Smooth muscle cell (in vitro differentiated cells): ENCODE measurements at regions not wholly inside any gene's neighbourhood (a gene's known extent, or its start where the extent isn't known, plus 50 kb on each side); places are given as distances from the start of the nearest gene placed in this dataset.

ENCODE experiments used
- DNase-seq: peaks from one replicate; lab custom pipeline; 2025; ENCODE audit not compliant: unreplicated experiment; lab: John Stamatoyannopoulos, UW
- H2AFZ ChIP-seq: fragments of 200-600 bp; sonication (generic); 2 replicates; pipeline ENCODE4 v1.6.0; 2016; ENCODE audit warnings: antibody characterized with exemption, low read depth, mild to moderate bottlenecking
- H3F3A ChIP-seq: fragments of 200-600 bp; sonication (generic); 2 replicates; pipeline ENCODE4 v1.6.0; 2017; ENCODE audit warnings: antibody characterized with exemption, low read depth
- H3K27ac ChIP-seq: fragments of 200-600 bp; sonication (generic); 2 replicates; pipeline ENCODE4 v1.5.1; 2016; ENCODE audit warnings: low read depth, mild to moderate bottlenecking
- H3K27me3 ChIP-seq: fragments of 200-600 bp; sonication (generic); 2 replicates; pipeline ENCODE4 v1.6.1; 2016; ENCODE audit warnings: low read depth, mild to moderate bottlenecking
- H3K36me3 ChIP-seq: fragments of 200-600 bp; sonication (generic); 2 replicates; pipeline ENCODE4 v1.5.1; 2016; ENCODE audit warnings: low read depth
- H3K4me1 ChIP-seq: fragments of 200-600 bp; sonication (generic); 2 replicates; pipeline ENCODE4 v1.5.1; 2016; ENCODE audit warnings: low read depth
- H3K4me2 ChIP-seq: fragments of 200-600 bp; sonication (generic); 2 replicates; pipeline ENCODE4 v1.6.0; 2016; ENCODE audit warnings: mild to moderate bottlenecking
- H3K4me3 ChIP-seq: fragments of 200-600 bp; sonication (generic); 2 replicates; pipeline ENCODE4 v1.5.1; 2016; ENCODE audit warnings: mild to moderate bottlenecking
- H3K79me2 ChIP-seq: fragments of 200-600 bp; sonication (generic); 2 replicates; pipeline ENCODE4 v1.6.0; 2016; ENCODE audit warnings: low read depth, mild to moderate bottlenecking
- H3K9ac ChIP-seq: fragments of 200-600 bp; sonication (generic); 2 replicates; pipeline ENCODE4 v1.6.0; 2016; ENCODE audit warnings: low read depth
- H3K9me3 ChIP-seq: fragments of 200-600 bp; sonication (generic); replicated peaks from 2 replicates; pipeline ENCODE4 v1.5.1; 2016; ENCODE audit warnings: low read depth
- H4K20me1 ChIP-seq: fragments of 200-600 bp; sonication (generic); 2 replicates; pipeline ENCODE4 v1.6.0; 2016; ENCODE audit warnings: low read depth
- CTCF ChIP-seq: fragments of 200-600 bp; sonication (generic); IDR thresholded peaks from 2 replicates; pipeline ENCODE4 v1.5.1; 2017; ENCODE audit warnings: borderline replicate concordance, mild to moderate bottlenecking, antibody characterized with exemption; ENCODE audit not compliant: insufficient read depth, poor library complexity, severe bottlenecking
- WGBS: methylation state at CpG from one replicate; pipeline ENCODE4 v1.1.7; 2016; ENCODE audit warnings: low lambda C conversion rate; 5-methylcytosine and 5-hydroxymethylcytosine counted together

- Histone ChIP-seq H3K9me3 (no peaks in the 10 kb centered on the region), H3K4me1 (no peaks in the 10 kb centered on the region)
- TF ChIP-seq CTCF, result no peak
Measured at GRCh38 chr10:3404381-3404780, 231.8 kb upstream of the PITRM1 start.

GRCh38 chr10:3402187-3402751 lies 229.7 kb upstream of the PITRM1 start:
- Histone ChIP-seq H3K4me3 (no peak overlapping the region), H3K4me2 (no peak overlapping the region), H3K27ac (no peak overlapping the region), H3K79me2 (no peaks in the 10 kb centered on the region), H3F3A (no peaks in the 10 kb centered on the region), H3K36me3 (no peaks in the 10 kb centered on the region), H3K9ac (no peak overlapping the region), H3K9me3 (no peaks in the 10 kb centered on the region), H4K20me1 (no peaks in the 10 kb centered on the region), H2AFZ (no peak overlapping the region), H3K4me1 (no peaks in the 10 kb centered on the region), H3K27me3 (no peaks in the 10 kb centered on the region)
- no peak for TF ChIP-seq CTCF
- DNase-seq, result no peak
- 72% methylated on average over 10 of the region's 10 CpGs for WGBS

More at GRCh38 chr10:3404381-3404780, 231.8 kb upstream of the PITRM1 start:
- DNase-seq, result no peak
- no peaks in the 10 kb centered on the region for H3K36me3 ChIP-seq
- H3F3A ChIP-seq, result no peaks in the 10 kb centered on the region
- no peak overlapping the region for H3K9ac ChIP-seq
- no peak overlapping the region for H3K27ac ChIP-seq
- no peaks in the 10 kb centered on the region for H3K27me3 ChIP-seq
- H4K20me1 ChIP-seq, result no peaks in the 10 kb centered on the region
- no peak overlapping the region for H3K4me2 ChIP-seq
- 95% methylated on average over 15 of the region's 15 CpGs for WGBS
- no peak overlapping the region for H3K4me3 ChIP-seq
- H3K79me2 ChIP-seq, result no peaks in the 10 kb centered on the region
- H2AFZ ChIP-seq, result no peak overlapping the region

- no peak for DNase-seq
- Histone ChIP-seq H3K4me1 (no peaks in the 10 kb centered on the region), H3K4me2 (no peak overlapping the region), H3K27me3 (no peaks in the 10 kb centered on the region), H3K27ac (no peak overlapping the region), H3F3A (no peaks in the 10 kb centered on the region), H3K4me3 (no peak overlapping the region), H3K79me2 (no peaks in the 10 kb centered on the region), H3K9ac (no peak overlapping the region), H4K20me1 (no peaks in the 10 kb centered on the region), H3K9me3 (no peaks in the 10 kb centered on the region), H2AFZ (no peak overlapping the region), H3K36me3 (no peaks in the 10 kb centered on the region)
- WGBS, result 54% methylated on average over 6 of the region's 6 CpGs
- no peak for TF ChIP-seq CTCF
Measured at GRCh38 chr10:3401491-3401938, 228.9 kb upstream of the PITRM1 start.

GRCh38 chr10:3400348-3400747 lies 227.8 kb upstream of the PITRM1 start:
- Histone ChIP-seq H3K36me3 (no peaks in the 10 kb centered on the region), H3K27ac (no peak overlapping the region), H2AFZ (no peak overlapping the region), H3K4me2 (no peak overlapping the region), H3K9me3 (no peaks in the 10 kb centered on the region), H3K4me1 (no peaks in the 10 kb centered on the region), H3K27me3 (no peaks in the 10 kb centered on the region), H3F3A (no peaks in the 10 kb centered on the region), H4K20me1 (no peaks in the 10 kb centered on the region), H3K4me3 (no peak overlapping the region), H3K79me2 (no peaks in the 10 kb centered on the region), H3K9ac (no peak overlapping the region)
- 66% methylated on average over 5 of the region's 5 CpGs for WGBS
- DNase-seq, result no peak
- no peak for TF ChIP-seq CTCF
